ENCODE measurements at regions not wholly inside any gene's neighbourhood (a gene's known extent, or its start where the extent isn't known, plus 50 kb on each side); places are given as distances from the start of the nearest gene placed in this dataset.

GRCh38 chr7:25586513-25586912 lies 358.2 kb upstream of the NPVF start:
- TF ChIP-seq, protein P1, sequence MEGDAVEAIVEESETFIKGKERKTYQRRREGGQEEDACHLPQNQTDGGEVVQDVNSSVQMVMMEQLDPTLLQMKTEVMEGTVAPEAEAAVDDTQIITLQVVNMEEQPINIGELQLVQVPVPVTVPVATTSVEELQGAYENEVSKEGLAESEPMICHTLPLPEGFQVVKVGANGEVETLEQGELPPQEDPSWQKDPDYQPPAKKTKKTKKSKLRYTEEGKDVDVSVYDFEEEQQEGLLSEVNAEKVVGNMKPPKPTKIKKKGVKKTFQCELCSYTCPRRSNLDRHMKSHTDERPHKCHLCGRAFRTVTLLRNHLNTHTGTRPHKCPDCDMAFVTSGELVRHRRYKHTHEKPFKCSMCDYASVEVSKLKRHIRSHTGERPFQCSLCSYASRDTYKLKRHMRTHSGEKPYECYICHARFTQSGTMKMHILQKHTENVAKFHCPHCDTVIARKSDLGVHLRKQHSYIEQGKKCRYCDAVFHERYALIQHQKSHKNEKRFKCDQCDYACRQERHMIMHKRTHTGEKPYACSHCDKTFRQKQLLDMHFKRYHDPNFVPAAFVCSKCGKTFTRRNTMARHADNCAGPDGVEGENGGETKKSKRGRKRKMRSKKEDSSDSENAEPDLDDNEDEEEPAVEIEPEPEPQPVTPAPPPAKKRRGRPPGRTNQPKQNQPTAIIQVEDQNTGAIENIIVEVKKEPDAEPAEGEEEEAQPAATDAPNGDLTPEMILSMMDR (IDR thresholded peaks at IDR 0.05; ENCODE audit: borderline replicate concordance, extremely low read depth, insufficient read depth) = no peak
- DNase-seq (no peak), FAIRE-seq (no peak)
- intact Hi-C loops (cut with DNase I) = no loop called here
- Histone ChIP-seq H3K4me3 (ENCODE audit: low read length in 3 of 3) (no peak overlapping the region), H3K9ac (ENCODE audit: low read length in 3 of 3) (no peak overlapping the region), H3K9me3 (ENCODE audit: control insufficient read depth in 2 of 3, insufficient read depth in 1 of 3, low read length in 3 of 3) (no peaks in the 10 kb centered on the region), H3K36me3 (ENCODE audit: control insufficient read depth in 2 of 3, insufficient read depth in 3 of 3, low read length in 3 of 3) (no peaks in the 10 kb centered on the region), H3K27ac (ENCODE audit: low read depth in 2 of 2, low read length in 2 of 2) (no peak overlapping the region), H3K27me3 (ENCODE audit: control insufficient read depth, insufficient read depth, low read length) (no peaks in the 10 kb centered on the region), H3K4me1 (ENCODE audit: control insufficient read depth in 2 of 3, insufficient read depth in 2 of 3, low read depth in 1 of 3, low read length in 3 of 3) (no peaks in the 10 kb centered on the region)

DNA sequence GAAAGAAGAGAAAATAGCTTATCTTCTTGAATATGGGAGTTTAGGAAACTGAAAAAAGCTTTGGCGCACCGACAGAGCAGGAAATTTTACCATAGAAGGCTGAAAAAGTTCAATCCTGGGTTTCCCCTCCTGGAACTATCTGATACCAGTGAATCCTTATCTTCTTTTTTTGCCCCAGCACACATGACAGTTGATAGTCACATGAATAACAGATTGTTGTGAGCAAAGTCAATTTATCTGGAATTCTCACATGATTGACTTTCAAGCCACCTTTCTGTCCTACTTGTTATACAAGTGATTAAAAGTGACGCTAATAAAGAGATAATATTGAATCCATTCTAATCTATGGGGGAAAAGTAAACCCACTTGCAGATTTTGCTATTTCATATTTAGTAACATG lies 365.8 kb upstream of the NPVF start:
- H3K27ac ChIP-seq (ENCODE audit: low read depth in 2 of 2, low read length in 2 of 2) = no peak overlapping the region
- H3K9ac ChIP-seq (ENCODE audit: low read length in 3 of 3) = no peak overlapping the region
- no peak for DNase-seq
- no peaks in the 10 kb centered on the region for H3K36me3 ChIP-seq (ENCODE audit: control insufficient read depth in 2 of 3, insufficient read depth in 3 of 3, low read length in 3 of 3)
- H3K27me3 ChIP-seq (ENCODE audit: control insufficient read depth, insufficient read depth, low read length) = no peaks in the 10 kb centered on the region
- intact Hi-C loops (cut with DNase I) = no loop called here
- no peaks in the 10 kb centered on the region for H3K9me3 ChIP-seq (ENCODE audit: control insufficient read depth in 2 of 3, insufficient read depth in 1 of 3, low read length in 3 of 3)
- no peak overlapping the region for H3K4me3 ChIP-seq (ENCODE audit: low read length in 3 of 3)
- no peak for FAIRE-seq
- no peaks in the 10 kb centered on the region for H3K4me1 ChIP-seq (ENCODE audit: control insufficient read depth in 2 of 3, insufficient read depth in 2 of 3, low read depth in 1 of 3, low read length in 3 of 3)
- TF ChIP-seq, protein P1 (IDR thresholded peaks at IDR 0.05; ENCODE audit: borderline replicate concordance, extremely low read depth, insufficient read depth) = no peak

- TF ChIP-seq, protein P1 (IDR thresholded peaks at IDR 0.05; ENCODE audit: borderline replicate concordance, extremely low read depth, insufficient read depth) = no peak
- no peaks in the 10 kb centered on the region for H3K27me3 ChIP-seq (ENCODE audit: control insufficient read depth, insufficient read depth, low read length)
- intact Hi-C loops (cut with DNase I) = no loop called here
- DNase-seq (no peak), FAIRE-seq (no peak)
- no peaks in the 10 kb centered on the region for H3K36me3 ChIP-seq (ENCODE audit: control insufficient read depth in 2 of 3, insufficient read depth in 3 of 3, low read length in 3 of 3)
- no peaks in the 10 kb centered on the region for H3K4me1 ChIP-seq (ENCODE audit: control insufficient read depth in 2 of 3, insufficient read depth in 2 of 3, low read depth in 1 of 3, low read length in 3 of 3)
- no peak overlapping the region for H3K9ac ChIP-seq (ENCODE audit: low read length in 3 of 3)
- H3K4me3 ChIP-seq (ENCODE audit: low read length in 3 of 3) = no peak overlapping the region
- H3K27ac ChIP-seq (ENCODE audit: low read depth in 2 of 2, low read length in 2 of 2) = no peak overlapping the region
- no peaks in the 10 kb centered on the region for H3K9me3 ChIP-seq (ENCODE audit: control insufficient read depth in 2 of 3, insufficient read depth in 1 of 3, low read length in 3 of 3)
Measured at GRCh38 chr7:25594728-25595127, 366.4 kb upstream of the NPVF start.

- no peak for FAIRE-seq
- TF ChIP-seq, protein P1 (IDR thresholded peaks at IDR 0.05; ENCODE audit: borderline replicate concordance, extremely low read depth, insufficient read depth) = no peak
- H3K4me3 ChIP-seq (ENCODE audit: low read length in 3 of 3) = no peak overlapping the region
Measured at GRCh38 chr7:25595996-25596395, 367.7 kb upstream of the NPVF start.

More at GRCh38 chr7:25595996-25596395, 367.7 kb upstream of the NPVF start:
- no peak overlapping the region for H3K27ac ChIP-seq (ENCODE audit: low read depth in 2 of 2, low read length in 2 of 2)
- no peak for DNase-seq
- no peaks in the 10 kb centered on the region for H3K36me3 ChIP-seq (ENCODE audit: control insufficient read depth in 2 of 3, insufficient read depth in 3 of 3, low read length in 3 of 3)
- no peaks in the 10 kb centered on the region for H3K9me3 ChIP-seq (ENCODE audit: control insufficient read depth in 2 of 3, insufficient read depth in 1 of 3, low read length in 3 of 3)
- intact Hi-C loops (cut with DNase I) = no loop called here
- H3K4me1 ChIP-seq (ENCODE audit: control insufficient read depth in 2 of 3, insufficient read depth in 2 of 3, low read depth in 1 of 3, low read length in 3 of 3) = no peaks in the 10 kb centered on the region
- H3K9ac ChIP-seq (ENCODE audit: low read length in 3 of 3) = no peak overlapping the region
- no peaks in the 10 kb centered on the region for H3K27me3 ChIP-seq (ENCODE audit: control insufficient read depth, insufficient read depth, low read length)

Measured in kidney (tissue), 13 donors.